ENCODE measurements at regions not wholly inside any gene's neighbourhood (a gene's known extent, or its start where the extent isn't known, plus 50 kb on each side); places are given as distances from the start of the nearest gene placed in this dataset.
A peak's percentile ranks its signal among the peaks of the same experiment; 100 is the strongest.

DNA sequence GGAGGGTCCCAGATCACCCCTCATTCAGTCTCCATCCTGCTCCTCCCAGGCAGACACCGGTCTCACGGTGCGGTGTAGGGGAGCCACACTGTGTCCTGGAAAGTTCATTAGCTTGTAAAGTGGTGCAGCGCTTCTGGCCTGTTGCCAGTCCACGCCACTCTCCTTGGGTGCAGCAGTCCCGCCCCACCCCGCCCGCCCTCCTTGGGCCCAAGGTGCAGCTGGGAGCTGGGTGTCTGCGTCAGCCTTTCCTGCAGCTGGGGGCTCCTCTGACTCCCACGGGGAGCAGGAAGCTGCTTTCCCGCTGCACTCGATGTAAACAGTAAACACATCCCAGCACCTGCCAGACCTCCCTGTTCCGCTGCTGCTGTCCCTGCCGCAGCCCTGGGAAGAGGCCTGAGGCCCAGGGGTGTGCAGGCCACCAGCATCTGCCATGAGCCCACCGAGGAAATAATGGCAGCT is 53.8 kb upstream of the ASB18 start:
- DNase-seq = no peak

DNA sequence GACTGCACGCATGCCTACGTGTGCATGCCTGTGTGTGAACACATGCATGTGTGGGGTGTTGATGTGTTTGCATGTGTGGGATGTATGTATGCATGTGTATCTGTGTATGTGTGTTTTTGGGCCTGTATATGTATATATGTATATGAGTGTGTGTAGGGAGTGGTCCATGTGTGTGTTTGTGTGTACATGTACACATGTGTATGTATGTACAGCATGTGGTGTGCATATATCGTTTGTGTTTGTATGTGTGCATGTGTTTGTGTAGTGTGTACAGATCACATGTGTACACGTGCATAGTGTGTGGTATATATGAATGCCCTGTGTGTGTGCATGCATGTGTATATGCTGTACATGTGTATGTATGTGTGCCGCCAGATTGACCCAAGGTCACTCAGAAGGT is 54.2 kb upstream of the ASB18 start:
- DNase-seq = no peak

DNA sequence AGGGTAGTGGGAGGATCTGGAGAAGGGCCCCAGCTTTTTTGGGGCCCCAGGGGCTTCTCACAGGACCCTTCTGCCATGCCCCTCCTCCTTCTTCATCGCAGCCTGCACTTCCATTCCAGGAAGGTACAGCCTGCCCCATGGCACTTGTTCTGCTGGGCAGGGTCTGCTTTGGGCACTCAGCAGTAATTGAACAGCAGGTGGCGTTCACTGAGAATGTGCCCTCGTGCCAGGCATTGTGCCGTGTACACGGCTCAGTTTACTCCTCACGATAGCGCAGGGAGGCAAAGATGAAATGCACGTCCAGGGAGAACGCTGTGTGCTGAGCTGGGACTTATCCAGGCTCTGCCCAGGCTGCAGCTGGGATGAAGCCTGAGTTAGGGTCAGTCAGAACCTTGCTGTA is 54.8 kb upstream of the ASB18 start:
- no peak for DNase-seq

DNA sequence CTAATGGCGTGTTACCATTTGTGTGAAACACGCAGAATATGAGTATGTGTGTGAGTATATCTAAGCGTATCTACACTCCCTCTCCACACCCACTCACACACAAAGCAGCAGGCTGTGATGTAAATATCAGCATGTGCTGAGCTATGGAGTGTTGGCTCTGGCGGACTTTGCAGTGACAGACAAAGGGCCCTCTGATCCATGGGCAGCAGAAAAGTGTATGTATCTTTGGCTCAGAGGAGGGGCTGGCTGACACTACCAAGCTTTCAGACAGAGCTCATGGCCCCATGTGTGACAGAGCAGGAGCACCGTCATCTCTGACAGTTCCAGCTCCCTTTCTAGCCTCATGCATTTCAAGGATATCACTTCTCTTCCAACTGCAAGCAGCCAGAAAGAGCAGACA is 57.2 kb upstream of the ASB18 start:
- DNase-seq = no peak

DNA sequence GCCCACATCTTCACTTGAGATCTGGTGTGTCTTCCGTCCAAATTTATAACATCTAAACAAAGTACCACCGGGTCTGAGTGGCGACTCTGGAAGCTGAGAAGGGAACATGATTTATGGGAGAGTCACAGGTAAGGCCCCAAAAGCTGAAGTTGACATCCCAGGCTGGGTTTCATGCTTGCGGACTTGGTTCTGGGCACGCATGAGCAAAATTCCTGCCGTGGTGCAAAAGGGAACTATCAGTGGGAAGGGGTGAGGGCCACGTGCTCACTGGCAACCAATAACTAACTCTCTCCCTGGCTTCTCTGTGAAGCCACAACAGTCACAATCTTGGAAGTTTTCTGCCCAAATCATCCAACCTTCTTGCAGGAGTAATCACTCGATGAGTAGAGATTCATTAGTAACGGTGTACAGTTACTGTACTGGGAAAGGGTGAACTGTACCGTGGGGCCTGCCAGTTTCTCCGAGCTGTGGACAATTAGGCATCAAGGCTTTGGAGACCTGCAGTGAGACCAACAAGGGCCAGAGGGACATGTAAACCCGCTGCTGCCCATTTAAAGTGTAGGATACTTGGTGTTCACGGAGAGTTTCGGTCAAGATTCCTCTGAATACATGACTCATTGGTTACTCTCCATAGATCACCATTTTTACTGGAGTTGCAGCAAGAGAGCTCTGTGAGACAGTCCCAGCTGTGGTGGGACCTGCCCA is 69.4 kb upstream of the ASB18 start:
- DNase-seq = no peak

DNA sequence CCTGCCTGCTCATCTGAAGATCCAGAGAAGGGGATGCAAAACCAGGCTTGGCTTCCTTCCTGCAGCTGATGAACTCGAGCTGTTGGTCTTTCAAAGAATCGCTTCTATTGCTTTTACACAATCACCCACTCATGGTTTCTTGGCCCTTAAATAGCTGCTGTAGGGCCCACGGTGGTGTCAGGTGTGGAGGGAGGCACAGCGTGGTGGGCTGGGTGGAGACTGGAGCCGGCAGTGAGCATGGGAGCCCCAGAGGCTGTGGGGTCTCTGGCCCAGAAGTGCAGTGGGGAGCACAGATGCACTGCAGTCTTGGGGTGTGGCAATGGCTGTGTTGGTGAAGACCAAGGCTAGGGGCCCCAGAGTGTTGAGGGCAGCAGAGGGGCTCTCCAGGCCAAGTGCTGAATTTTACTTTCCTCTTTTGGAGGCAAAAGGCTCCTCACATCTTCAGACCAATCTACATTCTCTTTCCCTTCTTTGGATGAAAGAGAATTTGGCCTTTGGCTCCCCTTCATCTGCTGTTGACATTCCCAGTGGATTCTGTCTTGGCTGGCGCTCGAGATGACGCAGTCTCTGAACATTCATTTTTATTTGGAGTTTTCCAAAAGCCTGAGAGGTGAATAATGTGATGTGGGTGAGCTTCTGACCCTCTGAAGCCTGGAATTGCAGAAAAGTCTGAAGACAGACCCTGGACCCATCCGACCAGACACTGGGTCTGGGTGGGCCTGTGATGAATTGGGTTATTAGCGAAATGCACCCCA is 70.1 kb upstream of the ASB18 start:
- no peak for DNase-seq

DNA sequence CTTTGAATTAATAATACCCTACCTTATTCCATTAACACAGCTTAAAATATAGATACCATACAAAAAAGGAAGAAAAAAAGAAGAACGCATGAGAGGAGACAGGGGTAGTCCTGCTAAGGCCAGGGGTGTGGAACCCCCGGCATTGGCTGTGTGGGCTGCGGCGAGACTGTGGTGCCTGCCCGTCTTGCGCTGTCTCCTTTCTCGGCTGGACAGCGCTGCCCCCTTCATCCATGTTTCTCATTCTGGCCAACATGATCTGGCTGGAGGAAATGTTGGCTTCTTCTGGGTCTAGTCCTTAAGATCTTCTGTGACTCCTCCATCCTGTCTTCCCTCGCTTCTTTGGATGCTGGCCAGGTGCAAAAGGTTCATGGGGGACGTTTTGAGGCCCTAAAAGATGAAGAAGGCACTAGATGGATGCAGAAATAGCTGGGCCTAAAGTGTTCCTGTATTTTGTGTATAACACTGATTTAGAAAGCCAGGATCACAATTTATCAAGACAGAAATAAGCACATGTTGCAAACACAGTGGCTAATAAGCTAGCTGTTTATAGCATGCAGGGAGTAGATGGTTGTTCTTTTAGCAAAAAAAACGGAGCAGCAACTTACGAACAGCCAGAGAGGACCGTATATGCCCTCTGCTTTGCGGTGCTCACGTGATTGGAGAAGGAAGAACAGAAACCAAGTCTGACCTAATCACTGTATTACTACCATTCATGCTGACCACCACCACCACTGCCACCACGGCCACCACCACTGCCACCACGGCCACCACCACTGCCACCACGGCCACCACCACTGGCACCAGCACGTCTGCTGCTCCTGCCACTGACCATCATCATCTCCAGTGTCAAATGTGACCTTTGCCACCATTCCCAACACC is 71.7 kb upstream of the ASB18 start:
- DNase-seq = no peak

DNA sequence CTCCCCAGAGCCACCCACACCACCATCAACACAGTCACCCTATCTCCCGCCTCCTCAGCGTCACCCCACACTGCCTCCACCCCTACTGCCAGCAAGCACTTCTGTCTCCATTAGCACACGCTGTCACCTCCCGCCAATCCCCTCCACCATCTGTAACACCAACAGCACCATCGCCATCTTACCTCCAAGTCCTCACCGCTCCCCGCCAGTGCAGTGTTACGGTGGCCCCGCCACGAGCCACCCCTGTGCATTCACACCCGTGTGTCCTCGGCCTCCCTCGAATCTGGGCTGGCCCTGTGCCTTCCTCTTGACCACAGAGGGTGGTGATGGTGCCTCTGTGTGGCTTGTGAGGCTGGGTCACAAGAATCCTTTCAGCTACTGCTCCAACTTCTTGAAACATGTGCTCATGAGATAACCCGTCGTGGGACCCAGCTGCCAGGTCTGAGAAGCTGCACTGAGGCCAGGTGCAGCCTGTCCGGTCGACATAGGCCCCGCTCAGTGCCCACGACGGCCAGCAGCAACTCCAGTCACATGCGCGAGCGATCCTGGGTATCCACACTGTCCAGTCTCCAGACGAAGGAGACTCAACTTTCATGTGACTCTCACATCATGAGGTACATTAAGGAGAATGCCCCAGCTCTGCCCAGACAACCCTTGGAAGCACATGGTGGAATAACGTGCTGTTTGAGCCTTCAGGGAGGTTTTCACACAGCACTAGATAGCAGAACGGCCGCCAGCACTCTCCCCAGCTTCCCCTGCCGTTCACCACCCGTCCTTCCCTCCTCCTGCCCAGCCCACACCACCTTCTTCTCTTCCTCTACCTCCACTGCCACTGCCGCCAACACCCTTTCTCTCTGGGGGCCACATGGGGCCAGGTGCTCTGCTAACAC is 72.6 kb upstream of the ASB18 start:
- no peak for DNase-seq

DNA sequence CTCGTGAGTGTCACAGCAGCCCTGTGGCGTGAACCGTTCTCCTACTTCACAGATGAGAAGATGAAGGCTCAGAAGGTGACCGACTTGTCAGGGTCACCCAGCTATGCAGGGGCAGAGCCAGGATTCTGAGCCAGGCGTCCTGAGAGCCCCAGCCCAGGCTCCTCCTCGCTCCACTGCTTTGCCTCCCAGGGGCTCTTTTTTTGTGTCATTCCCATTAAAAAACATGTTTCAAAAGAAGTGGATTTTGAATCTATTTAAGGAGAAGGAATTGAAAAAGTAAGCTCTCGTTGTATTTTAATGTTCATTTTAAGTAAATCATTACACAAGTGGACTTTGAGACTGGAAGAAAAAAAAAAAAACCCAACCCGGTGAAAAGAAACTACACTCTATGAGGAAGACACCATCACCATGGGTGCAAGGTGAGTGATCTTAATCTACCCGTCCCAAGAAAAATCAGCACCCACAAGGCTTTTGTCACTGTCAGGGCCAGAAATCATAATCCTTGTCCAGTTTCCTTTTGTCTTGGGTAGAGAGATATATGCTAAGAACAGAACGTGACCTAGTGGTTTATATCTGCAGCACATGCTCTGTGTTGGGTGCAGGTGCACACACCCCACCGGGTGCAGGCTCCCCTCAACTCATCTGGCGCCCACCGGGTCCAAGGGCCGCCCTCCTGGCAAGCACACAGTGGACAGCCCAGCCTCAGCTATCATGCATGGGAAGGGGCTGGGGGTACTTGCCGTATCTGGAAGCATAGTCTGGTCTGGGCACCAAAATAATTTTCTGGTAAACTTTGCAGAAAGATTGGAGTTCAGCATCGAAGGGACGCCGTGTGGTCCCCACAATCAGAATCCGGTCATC is 73.5 kb upstream of the ASB18 start:
- no peak for DNase-seq

DNA sequence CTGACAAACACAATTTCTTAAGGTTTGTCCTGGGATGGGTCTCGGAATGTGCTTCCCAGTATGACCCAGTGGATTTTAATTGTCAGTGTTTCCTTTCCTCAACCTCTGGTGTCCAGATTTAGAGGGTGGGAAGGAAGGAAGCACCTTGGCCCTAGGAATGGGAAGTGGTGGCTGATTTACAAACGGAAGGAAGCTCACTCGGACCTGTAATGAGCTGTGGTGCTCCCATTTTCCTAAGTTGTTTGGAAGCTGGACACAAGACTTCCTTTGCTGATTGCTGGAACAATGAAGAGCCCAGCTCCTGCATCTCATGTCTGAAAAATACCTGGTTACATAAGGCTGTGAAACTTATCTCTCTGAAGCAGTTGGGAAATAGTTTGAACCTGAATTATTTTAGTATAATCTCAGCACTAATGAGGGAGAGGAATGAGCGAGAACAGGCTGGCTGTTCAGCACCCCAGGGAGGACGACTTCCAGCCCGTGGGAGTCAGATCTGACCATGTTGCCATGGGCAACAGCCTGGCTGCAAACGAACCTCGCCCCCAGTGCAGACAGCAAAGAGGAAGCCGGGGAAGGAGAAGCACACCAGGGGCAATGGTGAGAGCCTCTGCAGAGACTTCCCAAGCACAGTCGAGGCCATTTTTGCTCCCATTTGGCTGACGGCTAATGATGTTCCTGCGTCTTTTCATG is 74.4 kb upstream of the ASB18 start:
- DNase-seq = no peak

DNA sequence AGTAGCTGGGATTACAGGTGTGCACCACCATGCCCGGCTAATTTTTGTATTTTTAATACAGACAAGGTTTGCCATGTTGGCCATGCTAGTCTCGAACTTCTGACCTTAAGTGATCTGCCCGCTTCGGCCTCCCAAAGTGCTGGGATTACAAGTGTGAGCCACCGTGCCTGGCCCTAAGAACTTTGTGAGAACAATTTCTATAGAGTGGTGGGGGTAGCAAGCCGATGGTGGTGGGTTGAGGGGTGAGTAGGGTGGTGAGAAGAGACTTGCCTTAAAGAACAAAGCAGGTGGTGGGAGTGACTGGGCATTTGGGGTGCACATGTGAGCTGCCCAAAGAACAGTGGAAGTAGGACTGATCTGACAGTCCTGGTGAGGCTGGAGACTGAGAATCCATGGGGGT is 76.0 kb upstream of the ASB18 start:
- no peak for DNase-seq

DNA sequence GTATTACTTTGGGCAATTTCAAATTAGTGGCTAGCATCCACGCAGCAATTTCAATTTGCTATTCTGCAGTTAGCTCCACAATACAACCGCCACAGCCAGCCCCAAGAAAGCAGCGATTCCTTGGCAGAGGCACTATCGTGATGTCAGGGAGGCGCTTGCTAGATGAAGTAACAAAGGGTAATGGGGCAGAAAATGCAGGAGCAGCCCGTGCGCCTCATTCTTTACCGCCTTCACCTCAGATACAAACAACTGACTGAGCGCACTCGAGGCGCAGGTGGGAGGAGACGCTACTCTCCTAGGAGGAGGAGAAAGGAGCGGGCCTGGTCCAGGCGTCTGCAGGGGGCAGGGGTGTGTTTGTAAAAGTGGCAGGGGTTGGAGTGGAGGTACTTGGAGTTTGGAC is 76.9 kb upstream of the ASB18 start:
- no peak for DNase-seq

DNA sequence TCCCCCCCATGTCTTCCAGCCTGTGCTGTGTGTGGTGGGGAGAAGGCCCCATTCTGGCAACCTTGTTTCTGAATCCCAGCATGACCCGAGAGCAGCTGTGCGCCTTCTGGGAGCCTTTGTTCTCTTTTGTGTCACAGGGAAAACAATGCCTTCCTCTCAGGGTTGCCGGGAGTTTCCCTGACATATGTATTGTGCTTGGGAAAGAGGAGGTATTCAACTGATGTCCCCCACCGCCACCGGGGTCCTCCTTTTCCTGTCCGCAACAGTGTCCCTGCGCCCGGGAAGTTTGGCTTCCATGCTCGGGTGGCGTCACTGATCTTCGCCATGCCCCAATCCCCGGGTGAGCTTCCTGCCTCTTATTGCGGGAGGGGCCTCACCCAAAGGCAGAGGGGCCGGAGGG is 77.5 kb upstream of the ASB18 start:
- DNase-seq = no peak

DNA sequence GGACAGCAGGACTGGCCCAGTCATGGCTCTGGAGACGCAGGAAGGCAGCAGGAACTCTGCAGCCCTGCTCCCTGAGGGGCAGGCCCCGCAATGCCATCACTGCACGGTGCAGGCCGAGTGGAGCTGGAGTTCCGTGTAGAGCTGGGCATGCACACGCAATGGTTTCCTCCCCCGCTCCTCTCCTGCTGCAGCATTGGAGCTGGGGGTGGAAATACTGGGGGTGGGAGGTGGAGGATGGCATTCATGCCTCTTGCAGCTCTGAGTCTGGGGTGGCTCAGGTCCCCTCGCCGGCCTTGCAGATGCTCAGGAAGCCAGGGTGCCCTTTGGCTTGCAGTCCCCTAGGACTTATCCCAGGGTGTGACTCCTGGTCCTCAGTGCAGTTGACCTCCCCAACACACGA is 78.3 kb upstream of the ASB18 start:
- no peak for DNase-seq

DNA sequence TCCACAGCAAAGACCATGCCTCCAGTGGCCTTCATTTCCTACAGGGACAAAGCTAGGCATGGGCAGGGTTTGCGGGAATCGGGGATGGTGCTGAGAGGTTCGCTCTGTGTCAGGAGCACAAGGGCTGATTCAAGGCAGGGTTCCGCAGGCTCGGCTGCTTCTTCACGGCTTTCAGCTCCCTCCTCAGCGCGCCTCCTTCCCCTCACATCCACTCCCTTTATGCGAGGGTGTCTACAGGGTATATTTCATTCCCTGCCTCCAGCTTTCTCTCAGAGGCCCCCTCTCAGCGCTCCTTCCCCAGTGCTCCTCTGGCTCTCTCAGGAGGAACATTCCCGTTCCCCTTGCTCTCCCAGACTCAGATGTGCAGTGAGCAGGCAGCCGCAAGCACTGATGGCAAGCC is 78.7 kb upstream of the ASB18 start:
- no peak for DNase-seq

DNA sequence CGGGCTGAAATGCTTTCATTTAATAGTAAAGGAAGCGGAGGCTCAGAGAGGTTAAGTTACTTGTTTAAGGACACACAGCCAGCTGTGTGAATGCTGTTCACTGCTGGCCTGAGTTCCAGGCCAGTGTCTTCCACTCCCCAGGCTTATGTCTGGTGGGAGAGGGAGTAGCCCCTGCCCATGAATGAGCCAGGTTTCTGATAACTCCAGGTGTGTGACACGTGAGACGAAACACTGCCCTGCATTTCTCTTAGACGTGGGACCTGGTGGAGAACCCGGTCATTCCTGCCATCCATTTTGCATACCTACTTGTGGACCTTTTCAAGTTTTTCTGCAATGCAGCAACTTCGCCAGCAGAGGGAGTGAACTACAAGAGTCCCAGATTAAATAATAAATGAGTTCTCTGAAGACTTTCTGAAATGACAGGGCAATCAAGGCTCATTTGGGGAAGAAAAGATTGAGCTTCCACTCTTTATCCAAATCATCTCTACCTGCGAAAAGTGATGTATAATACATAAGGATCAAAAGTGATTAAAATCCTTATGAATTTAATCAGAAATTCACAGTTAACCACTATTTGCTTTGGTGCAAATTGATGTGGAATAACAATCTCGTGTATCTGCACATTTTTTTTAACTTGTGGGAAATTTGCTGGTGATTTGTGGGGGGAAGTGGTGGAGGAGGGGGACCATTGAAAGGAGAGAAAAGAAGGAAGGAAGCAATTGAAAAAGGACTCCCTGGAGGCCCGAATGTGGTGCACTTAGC is 79.4 kb upstream of the ASB18 start:
- DNase-seq = peak; percentile 60

DNA sequence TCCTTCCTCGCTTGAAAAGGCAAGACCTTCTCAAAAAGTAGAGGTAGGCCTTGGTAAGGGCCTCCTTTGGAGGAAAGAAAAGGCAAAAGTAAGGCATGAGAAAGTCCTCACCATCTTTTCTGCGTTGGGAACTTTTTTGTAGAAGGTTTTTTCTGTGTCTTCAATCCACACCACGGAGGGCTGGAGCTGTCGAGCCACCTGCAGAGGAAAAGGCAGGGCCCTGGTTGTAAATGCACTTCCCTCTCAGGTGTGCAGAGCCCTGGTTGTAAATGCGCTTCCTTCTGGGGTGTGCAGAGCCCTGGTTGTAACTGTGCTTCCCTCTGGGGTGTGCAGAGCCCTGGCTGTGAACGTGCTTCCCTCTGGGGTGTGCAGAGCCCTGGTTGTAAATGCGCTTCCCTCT is 80.2 kb upstream of the ASB18 start:
- DNase-seq = no peak

DNA sequence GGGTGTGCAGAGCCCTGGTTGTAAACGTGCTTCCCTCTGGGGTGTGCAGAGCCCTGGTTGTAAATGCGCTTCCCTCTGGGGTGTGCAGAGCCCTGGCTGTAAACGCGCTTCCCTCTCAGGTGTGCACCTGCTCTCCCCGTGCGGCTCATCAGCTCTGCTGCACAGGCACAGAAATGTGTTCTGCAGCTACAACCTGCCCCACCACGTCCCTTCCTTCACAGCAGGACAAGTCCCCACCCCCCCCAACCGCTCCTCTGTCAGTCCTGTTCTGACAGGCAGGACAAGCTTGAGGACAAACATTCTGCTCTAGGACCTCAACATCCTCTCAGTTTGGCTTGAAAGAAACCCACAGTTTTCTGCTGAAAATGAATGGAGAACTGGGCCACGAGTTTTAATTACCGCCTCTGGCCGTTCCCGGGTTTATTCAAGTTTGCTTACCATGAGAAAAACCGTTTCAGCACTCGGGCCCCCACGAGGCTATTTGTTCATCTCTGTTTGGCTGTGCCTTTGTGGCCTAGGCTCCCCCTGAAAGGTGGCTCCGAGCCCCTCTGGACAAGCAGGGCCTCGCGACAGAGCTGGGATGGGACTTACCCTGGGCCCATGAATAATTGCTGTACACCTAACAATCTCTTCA is 81.0 kb upstream of the ASB18 start:
- no peak for DNase-seq

DNA sequence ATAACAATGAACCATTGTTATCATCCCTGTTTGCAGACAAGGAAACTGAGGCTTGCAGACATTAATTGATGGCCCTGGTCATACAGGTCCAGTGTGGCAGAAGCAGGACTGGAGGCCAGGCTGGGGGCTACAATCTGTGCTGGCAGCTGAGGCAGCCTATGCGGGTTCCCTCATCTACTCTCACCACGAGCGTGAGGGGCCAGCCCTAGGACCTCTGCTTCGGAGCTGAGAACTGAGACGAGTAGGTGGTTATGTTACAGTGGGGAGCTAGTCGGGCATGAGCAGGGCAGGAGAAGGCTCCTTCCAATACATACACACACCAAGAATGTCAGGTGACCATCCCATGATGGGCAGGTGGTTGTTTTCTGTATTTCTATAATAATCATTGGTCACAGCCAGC is 82.2 kb upstream of the ASB18 start:
- no peak for DNase-seq

DNA sequence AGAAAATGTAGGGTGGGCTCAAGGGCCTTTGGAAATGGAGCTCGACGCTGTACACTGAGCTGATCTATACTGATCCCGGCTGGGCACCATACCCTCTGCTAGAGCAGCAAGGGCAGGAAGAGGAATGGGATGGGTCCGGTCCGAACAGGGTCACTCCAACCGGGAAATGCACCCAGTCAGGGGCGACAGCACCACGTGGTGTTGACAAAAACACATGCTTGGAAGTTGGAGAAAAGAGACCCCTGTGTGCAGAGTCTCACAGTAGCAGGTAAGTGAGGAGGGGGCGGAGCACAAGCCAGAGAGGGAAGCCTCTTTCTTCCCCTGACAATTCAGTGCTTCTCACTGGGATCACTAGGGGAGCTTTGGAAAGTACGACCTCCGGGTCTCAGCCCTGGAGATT is 84.1 kb upstream of the ASB18 start:
- DNase-seq = no peak

Data from stimulated activated CD4-positive, alpha-beta T cell treated with anti-CD3 and anti-CD28 coated beads, Interleukin-15, amount 100 ng/mL, for 24 hours (primary cell).